ENCODE measurements at regions not wholly inside any gene's neighbourhood (a gene's known extent, or its start where the extent isn't known, plus 50 kb on each side); places are given as distances from the start of the nearest gene placed in this dataset.
"Not testable (repeated sequence)": the region's sequence is repeated elsewhere in the genome, so short reads cannot be mapped to it uniquely, and the experiment has no call there.

DNA sequence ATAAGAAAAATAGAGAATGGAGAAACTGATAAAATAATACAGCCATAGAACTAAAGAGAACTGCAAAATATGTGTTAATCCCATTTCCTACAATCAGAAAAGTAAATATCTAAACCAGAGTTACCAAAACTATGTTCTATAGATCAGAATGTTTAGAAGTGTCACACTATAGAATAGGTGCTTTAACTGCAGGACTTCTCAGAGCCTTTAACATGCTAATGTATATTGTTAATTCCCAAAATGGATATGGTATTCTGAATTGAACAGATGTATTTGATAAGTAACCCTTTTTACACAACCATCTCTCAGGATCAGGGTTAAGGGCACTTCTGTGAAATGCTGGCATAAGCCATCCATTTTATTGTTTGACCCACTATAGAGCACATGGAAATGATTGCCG, 200.3 kb downstream of the SHOX2 start:
- no peak overlapping the region for H3K9ac ChIP-seq (ENCODE audit: insufficient read depth in 1 of 2, low read length in 2 of 2)
- DNase-seq = no peak
- WGBS, 2 donors = 61 to 66% methylated on average over 1 of the region's 1 CpG

DNA sequence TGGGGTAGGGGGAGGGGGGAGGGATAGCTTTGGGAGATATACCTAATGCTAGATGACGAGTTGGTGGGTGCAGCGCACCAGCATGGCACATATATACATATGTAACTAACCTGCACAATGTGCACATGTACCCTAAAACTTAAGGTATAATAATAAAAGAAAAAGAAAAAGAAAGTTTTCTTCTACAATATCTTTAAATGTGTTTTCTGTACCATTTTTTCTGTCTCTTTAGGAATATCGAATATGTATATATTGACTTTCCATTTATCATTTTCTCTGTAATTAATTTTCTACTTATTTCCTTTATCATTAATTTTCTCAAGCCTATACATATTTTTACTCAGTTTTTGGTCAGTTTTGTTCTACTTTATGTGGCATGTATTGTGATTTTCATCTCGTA, 203.5 kb downstream of the SHOX2 start:
- H3K9ac ChIP-seq (ENCODE audit: insufficient read depth in 1 of 2, low read length in 2 of 2); DNase-seq; H3K27me3 ChIP-seq (ENCODE audit: control insufficient read depth in 3 of 3, insufficient read depth in 3 of 3, low read length in 2 of 3); H3K4me3 ChIP-seq; H3K36me3 ChIP-seq (ENCODE audit: control insufficient read depth in 4 of 4, insufficient read depth in 4 of 4, low read length in 4 of 4); ATAC-seq (ENCODE audit: insufficient read depth, low FRiP score); H3K4me1 ChIP-seq (ENCODE audit: control insufficient read depth in 5 of 5, insufficient read depth in 5 of 5, low read length in 5 of 5); H3K27ac ChIP-seq (ENCODE audit: low read depth in 1 of 2, low read length in 1 of 2); H3K9me3 ChIP-seq (ENCODE audit: control insufficient read depth in 4 of 4, insufficient read depth in 3 of 4, low read length in 3 of 4): not testable (repeated sequence)
- WGBS, 2 donors = 93 to 94% methylated on average over 4 of the region's 4 CpGs

More for the DNA sequence above, 200.3 kb downstream of the SHOX2 start:
- H3K4me3 ChIP-seq = no peak overlapping the region
- TF ChIP-seq, protein P1, sequence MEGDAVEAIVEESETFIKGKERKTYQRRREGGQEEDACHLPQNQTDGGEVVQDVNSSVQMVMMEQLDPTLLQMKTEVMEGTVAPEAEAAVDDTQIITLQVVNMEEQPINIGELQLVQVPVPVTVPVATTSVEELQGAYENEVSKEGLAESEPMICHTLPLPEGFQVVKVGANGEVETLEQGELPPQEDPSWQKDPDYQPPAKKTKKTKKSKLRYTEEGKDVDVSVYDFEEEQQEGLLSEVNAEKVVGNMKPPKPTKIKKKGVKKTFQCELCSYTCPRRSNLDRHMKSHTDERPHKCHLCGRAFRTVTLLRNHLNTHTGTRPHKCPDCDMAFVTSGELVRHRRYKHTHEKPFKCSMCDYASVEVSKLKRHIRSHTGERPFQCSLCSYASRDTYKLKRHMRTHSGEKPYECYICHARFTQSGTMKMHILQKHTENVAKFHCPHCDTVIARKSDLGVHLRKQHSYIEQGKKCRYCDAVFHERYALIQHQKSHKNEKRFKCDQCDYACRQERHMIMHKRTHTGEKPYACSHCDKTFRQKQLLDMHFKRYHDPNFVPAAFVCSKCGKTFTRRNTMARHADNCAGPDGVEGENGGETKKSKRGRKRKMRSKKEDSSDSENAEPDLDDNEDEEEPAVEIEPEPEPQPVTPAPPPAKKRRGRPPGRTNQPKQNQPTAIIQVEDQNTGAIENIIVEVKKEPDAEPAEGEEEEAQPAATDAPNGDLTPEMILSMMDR (IDR thresholded peaks at IDR 0.05; ENCODE audit: control extremely low read depth, extremely low read depth) = no peak
- no peaks in the 10 kb centered on the region for H3K27me3 ChIP-seq (ENCODE audit: control insufficient read depth in 3 of 3, insufficient read depth in 3 of 3, low read length in 2 of 3)
- no peaks in the 10 kb centered on the region for H3K36me3 ChIP-seq (ENCODE audit: control insufficient read depth in 4 of 4, insufficient read depth in 4 of 4, low read length in 4 of 4)
- H3K9me3 ChIP-seq (ENCODE audit: control insufficient read depth in 4 of 4, insufficient read depth in 3 of 4, low read length in 3 of 4) = peaks cover 0 to 6% (median 3%) of the 10 kb centered on the region in 4 donors
- H3K27ac ChIP-seq (ENCODE audit: low read depth in 1 of 2, low read length in 1 of 2) = no peak overlapping the region
- ATAC-seq (ENCODE audit: insufficient read depth, low FRiP score) = no peak
- H3K4me1 ChIP-seq (ENCODE audit: control insufficient read depth in 5 of 5, insufficient read depth in 5 of 5, low read length in 5 of 5) = no peaks in the 10 kb centered on the region

- DNase-seq (no peak), ATAC-seq (ENCODE audit: insufficient read depth, low FRiP score) (no peak)
- WGBS, 2 donors = 81 to 85% methylated on average over 1 of the region's 1 CpG
- Histone ChIP-seq H3K9ac (ENCODE audit: insufficient read depth in 1 of 2, low read length in 2 of 2) (no peak overlapping the region), H3K4me3 (no peak overlapping the region), H3K36me3 (ENCODE audit: control insufficient read depth in 4 of 4, insufficient read depth in 4 of 4, low read length in 4 of 4) (no peaks in the 10 kb centered on the region), H3K27ac (ENCODE audit: low read depth in 1 of 2, low read length in 1 of 2) (no peak overlapping the region), H3K27me3 (ENCODE audit: control insufficient read depth in 3 of 3, insufficient read depth in 3 of 3, low read length in 2 of 3) (no peaks in the 10 kb centered on the region), H3K4me1 (ENCODE audit: control insufficient read depth in 5 of 5, insufficient read depth in 5 of 5, low read length in 5 of 5) (no peaks in the 10 kb centered on the region), H3K9me3 (ENCODE audit: control insufficient read depth in 4 of 4, insufficient read depth in 3 of 4, low read length in 3 of 4) (no peaks in the 10 kb centered on the region)
- TF ChIP-seq, protein P1 (IDR thresholded peaks at IDR 0.05; ENCODE audit: control extremely low read depth, extremely low read depth) = no peak
These were observed 218.2 kb downstream of the SHOX2 start for GRCh38 chr3:157888040-157888439.

- no peak for ATAC-seq (ENCODE audit: insufficient read depth, low FRiP score)
- H3K9me3 ChIP-seq (ENCODE audit: control insufficient read depth in 4 of 4, insufficient read depth in 3 of 4, low read length in 3 of 4) = peaks cover 0 to 4% (median 0%) of the 10 kb centered on the region in 4 donors
- H3K9ac ChIP-seq (ENCODE audit: insufficient read depth in 1 of 2, low read length in 2 of 2) = no peak overlapping the region
- H3K27ac ChIP-seq (ENCODE audit: low read depth in 1 of 2, low read length in 1 of 2) = no peak overlapping the region
- TF ChIP-seq, protein P1 (IDR thresholded peaks at IDR 0.05; ENCODE audit: control extremely low read depth, extremely low read depth) = no peak
- no peak for DNase-seq
- no peaks in the 10 kb centered on the region for H3K4me1 ChIP-seq (ENCODE audit: control insufficient read depth in 5 of 5, insufficient read depth in 5 of 5, low read length in 5 of 5)
- no peak overlapping the region for H3K4me3 ChIP-seq
- WGBS, 2 donors = 82 to 84% methylated on average over 2 of the region's 2 CpGs
- no peaks in the 10 kb centered on the region for H3K36me3 ChIP-seq (ENCODE audit: control insufficient read depth in 4 of 4, insufficient read depth in 4 of 4, low read length in 4 of 4)
- H3K27me3 ChIP-seq (ENCODE audit: control insufficient read depth in 3 of 3, insufficient read depth in 3 of 3, low read length in 2 of 3) = no peaks in the 10 kb centered on the region
These were observed 229.7 kb downstream of the SHOX2 start for GRCh38 chr3:157876556-157876955.

Measured in lung (tissue), 11 donors.